GM12875 (cell line): ENCODE measurements at regions not wholly inside any gene's neighbourhood (a gene's known extent, or its start where the extent isn't known, plus 50 kb on each side); places are given as distances from the start of the nearest gene placed in this dataset.

Source experiments
- H3K4me3 ChIP-seq: one replicate; pipeline ENCODE4 v1.5.1; 2011; ENCODE audit warnings: low read depth, low read length, control low read depth
- CTCF ChIP-seq: IDR thresholded peaks from 2 replicates; pipeline ENCODE4 v1.5.1; 2011; ENCODE audit warnings: low read depth, mild to moderate bottlenecking, control low read depth, inconsistent platforms, low read length, moderate library complexity, borderline replicate concordance; ENCODE audit not compliant: insufficient read depth

DNA sequence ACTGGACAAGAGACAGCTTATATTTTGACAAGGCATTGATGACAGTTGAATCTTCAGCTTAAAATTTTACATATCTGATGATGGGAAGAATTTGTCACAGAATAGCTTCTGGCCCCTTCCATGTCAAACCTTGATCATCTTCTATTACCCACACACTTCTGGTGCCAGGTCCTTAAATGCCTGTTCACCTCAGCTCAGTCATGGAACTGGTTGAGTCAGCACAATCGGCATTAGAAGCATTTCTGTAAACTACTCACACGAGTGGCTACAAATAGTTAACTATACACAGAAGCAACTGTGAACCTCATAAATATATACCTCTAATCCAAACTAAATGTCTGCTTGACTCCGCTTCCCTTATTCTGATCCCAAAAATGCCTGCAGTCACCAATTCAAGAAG, 161.2 kb downstream of the FOXO1 start:
- H3K4me3 ChIP-seq: no peak overlapping the region
- no peak for TF ChIP-seq CTCF
